GM12891 (cell line): ENCODE measurements at regions not wholly inside any gene's neighbourhood (a gene's known extent, or its start where the extent isn't known, plus 50 kb on each side); places are given as distances from the start of the nearest gene placed in this dataset.

Experiments
- POLR2A ChIP-seq: IDR thresholded peaks from 2 replicates; pipeline ENCODE4 v1.6.1; 2011; ENCODE audit warnings: low read depth, low read length, control low read depth
- POLR2AphosphoS5 ChIP-seq: IDR thresholded peaks from 2 replicates; pipeline ENCODE4 v1.6.1; 2011; ENCODE audit warnings: low read depth, low read length, control low read depth
- POU2F2 ChIP-seq: IDR thresholded peaks from 2 replicates; pipeline ENCODE4 v1.6.1; 2011; ENCODE audit warnings: low read depth, mild to moderate bottlenecking, control low read depth, low read length, moderate library complexity
- SPI1 ChIP-seq: IDR thresholded peaks from 2 replicates; pipeline ENCODE4 v1.6.1; 2011; ENCODE audit warnings: low read depth, low read length, control low read depth

GRCh38 chr18:27582760-27583412, 397.8 kb upstream of the CHST9 start:
- TF ChIP-seq POLR2A, result no peak
- no peak for TF ChIP-seq POLR2AphosphoS5
- TF ChIP-seq SPI1, result no peak
- TF ChIP-seq POU2F2, result no peak
